ENCODE measurements at regions not wholly inside any gene's neighbourhood (a gene's known extent, or its start where the extent isn't known, plus 50 kb on each side); places are given as distances from the start of the nearest gene placed in this dataset.
"Not testable (repeated sequence)": the region's sequence is repeated elsewhere in the genome, so short reads cannot be mapped to it uniquely, and the experiment has no call there.

GRCh38 chr3:70617349-70617748 is 304.9 kb upstream of the MDFIC2 start:
- TF ChIP-seq REST (IDR thresholded peaks at IDR 0.05; ENCODE audit: borderline replicate concordance); CTCF (IDR thresholded peaks at IDR 0.05; ENCODE audit: poor library complexity, severe bottlenecking); TAF1 (IDR thresholded peaks at IDR 0.05; ENCODE audit: low read depth); EZH2 (IDR thresholded peaks at IDR 0.05; ENCODE audit: borderline replicate concordance, insufficient read depth, low read length, poor library complexity, severe bottlenecking): not testable (repeated sequence)

All from neural cell (in vitro differentiated cells).